ENCODE measurements at regions not wholly inside any gene's neighbourhood (a gene's known extent, or its start where the extent isn't known, plus 50 kb on each side); places are given as distances from the start of the nearest gene placed in this dataset.
A peak's percentile ranks its signal among the peaks of the same experiment; 100 is the strongest.

DNA sequence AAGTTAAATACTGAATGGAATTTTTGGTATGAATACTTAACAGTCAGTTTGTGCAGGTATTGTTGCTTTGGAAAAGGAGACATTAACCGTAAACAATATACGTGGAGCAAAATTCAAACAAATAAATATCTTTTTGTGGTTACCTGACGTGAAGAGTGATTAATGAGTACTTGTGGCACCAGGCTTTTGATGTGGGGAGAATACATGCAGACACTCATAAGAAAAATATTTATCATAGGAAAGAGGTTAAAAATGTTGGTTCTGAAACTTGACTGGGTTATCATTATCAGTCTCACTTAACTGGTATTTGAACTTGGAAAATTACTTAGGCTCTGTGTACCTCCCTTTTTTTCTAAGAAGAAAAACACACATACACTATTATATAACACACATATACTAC lies 136.4 kb upstream of the NDST4 start:
- Histone ChIP-seq H3K9ac (ENCODE audit: low read length) (no peak overlapping the region), H3K4me1 (ENCODE audit: low read length) (no peaks in the 10 kb centered on the region), H3K27me3 (replicated peaks; ENCODE audit: insufficient read depth, low read length) (no peaks in the 10 kb centered on the region), H4K20me1 (ENCODE audit: insufficient read depth, low read length) (no peaks in the 10 kb centered on the region), H3K79me2 (ENCODE audit: low read length) (no peaks in the 10 kb centered on the region), H3K36me3 (replicated peaks; ENCODE audit: insufficient read depth, low read length) (no peaks in the 10 kb centered on the region), H3F3A (ENCODE audit: insufficient read depth, low read length) (no peaks in the 10 kb centered on the region), H3K9me2 (replicated peaks; ENCODE audit: insufficient read depth, low read length) (no peaks in the 10 kb centered on the region), H3K9me3 (replicated peaks; ENCODE audit: insufficient read depth, low read length) (no peaks in the 10 kb centered on the region), H3K27ac (ENCODE audit: low read length) (no peak overlapping the region), H3K4me2 (ENCODE audit: low read depth, low read length) (no peak overlapping the region), H3K4me3 (ENCODE audit: low read length) (no peak overlapping the region), H2AFZ (ENCODE audit: low read length) (no peak overlapping the region)
- no peak for DNase-seq
- TF ChIP-seq EZH2 (optimal IDR thresholded peaks at IDR 0.05; ENCODE audit: low read depth, low read length) (no peak), EZH2phosphoT487 (IDR thresholded peaks at IDR 0.05; ENCODE audit: low read length) (no peak)
- TF ChIP-seq, protein P1, sequence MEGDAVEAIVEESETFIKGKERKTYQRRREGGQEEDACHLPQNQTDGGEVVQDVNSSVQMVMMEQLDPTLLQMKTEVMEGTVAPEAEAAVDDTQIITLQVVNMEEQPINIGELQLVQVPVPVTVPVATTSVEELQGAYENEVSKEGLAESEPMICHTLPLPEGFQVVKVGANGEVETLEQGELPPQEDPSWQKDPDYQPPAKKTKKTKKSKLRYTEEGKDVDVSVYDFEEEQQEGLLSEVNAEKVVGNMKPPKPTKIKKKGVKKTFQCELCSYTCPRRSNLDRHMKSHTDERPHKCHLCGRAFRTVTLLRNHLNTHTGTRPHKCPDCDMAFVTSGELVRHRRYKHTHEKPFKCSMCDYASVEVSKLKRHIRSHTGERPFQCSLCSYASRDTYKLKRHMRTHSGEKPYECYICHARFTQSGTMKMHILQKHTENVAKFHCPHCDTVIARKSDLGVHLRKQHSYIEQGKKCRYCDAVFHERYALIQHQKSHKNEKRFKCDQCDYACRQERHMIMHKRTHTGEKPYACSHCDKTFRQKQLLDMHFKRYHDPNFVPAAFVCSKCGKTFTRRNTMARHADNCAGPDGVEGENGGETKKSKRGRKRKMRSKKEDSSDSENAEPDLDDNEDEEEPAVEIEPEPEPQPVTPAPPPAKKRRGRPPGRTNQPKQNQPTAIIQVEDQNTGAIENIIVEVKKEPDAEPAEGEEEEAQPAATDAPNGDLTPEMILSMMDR (IDR thresholded peaks at IDR 0.05; ENCODE audit: low read length): no peak

DNA sequence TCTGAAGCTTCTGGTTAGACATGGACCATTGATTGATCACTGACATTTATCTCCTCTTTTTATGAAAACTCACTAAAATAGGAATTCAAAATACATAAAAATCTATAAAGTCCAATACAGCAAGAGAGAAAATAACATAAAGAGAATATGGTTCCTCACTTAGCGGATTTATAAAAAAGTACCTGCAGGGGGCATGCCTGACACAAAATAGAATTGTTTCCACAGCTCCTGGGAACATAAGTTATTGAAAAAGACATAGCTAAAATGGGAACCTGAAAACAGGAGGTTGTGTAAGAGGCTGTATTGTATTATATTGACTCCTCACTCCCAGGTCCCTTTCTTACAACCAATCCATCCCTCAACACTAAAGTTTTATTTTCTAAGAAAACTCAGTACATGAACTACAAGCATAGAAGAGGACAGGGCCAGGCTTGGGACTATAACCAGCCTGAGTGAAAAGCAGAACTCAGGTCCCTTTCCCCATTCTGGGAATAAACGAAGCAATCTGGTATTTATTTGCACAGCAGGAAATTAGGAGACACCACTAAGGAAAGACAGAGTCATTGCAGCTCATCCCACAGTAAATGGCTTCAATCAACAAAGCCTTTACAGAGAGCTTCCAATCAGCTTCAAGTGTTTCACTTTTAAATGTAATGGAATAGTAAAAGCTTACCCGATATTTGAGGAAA lies 121.1 kb upstream of the NDST4 start:
- H3K9ac ChIP-seq (ENCODE audit: low read length): no peak overlapping the region
- H3F3A ChIP-seq (ENCODE audit: insufficient read depth, low read length): peaks cover 4% of the 10 kb centered on the region; the same call in 1 of the 2 replicates
- no peaks in the 10 kb centered on the region for H3K9me2 ChIP-seq (replicated peaks; ENCODE audit: insufficient read depth, low read length)
- H3K27me3 ChIP-seq (replicated peaks; ENCODE audit: insufficient read depth, low read length): no peaks in the 10 kb centered on the region; the same call in 1 of the 2 replicates
- no peak overlapping the region for H2AFZ ChIP-seq (ENCODE audit: low read length)
- H3K79me2 ChIP-seq (ENCODE audit: low read length): no peaks in the 10 kb centered on the region
- no peak overlapping the region for H3K27ac ChIP-seq (ENCODE audit: low read length)
- H4K20me1 ChIP-seq (ENCODE audit: insufficient read depth, low read length): no peaks in the 10 kb centered on the region
- H3K4me2 ChIP-seq (ENCODE audit: low read depth, low read length): no peak overlapping the region
- peak; percentile 25 for DNase-seq
- TF ChIP-seq, protein P1 (IDR thresholded peaks at IDR 0.05; ENCODE audit: low read length): peak; percentile 44
- no peak for TF ChIP-seq EZH2 (optimal IDR thresholded peaks at IDR 0.05; ENCODE audit: low read depth, low read length)
- no peak overlapping the region for H3K4me3 ChIP-seq (ENCODE audit: low read length)
- H3K36me3 ChIP-seq (replicated peaks; ENCODE audit: insufficient read depth, low read length): no peaks in the 10 kb centered on the region
- no peaks in the 10 kb centered on the region for H3K9me3 ChIP-seq (replicated peaks; ENCODE audit: insufficient read depth, low read length)
- H3K4me1 ChIP-seq (ENCODE audit: low read length): peaks cover 17% of the 10 kb centered on the region

DNA sequence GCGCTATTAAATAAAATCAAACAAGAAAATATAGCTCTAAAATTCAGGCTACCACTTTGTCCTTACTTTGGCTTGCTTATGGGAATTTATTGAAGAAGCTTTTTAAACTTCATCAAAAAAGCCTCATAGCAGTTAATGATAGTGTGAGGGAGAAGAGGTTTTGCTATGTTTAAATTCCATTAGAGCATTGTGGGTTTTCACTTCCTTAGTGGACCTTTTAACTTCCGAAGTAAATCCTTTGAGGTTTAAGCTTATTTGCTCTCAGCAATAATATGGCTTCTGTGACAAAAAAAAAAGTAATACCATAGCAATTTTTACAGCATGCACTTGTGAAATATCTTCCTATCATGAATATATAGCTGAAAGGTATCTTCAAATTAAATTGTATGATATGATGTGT lies 120.2 kb upstream of the NDST4 start:
- Histone ChIP-seq H3K36me3 (replicated peaks; ENCODE audit: insufficient read depth, low read length) (no peaks in the 10 kb centered on the region), H2AFZ (ENCODE audit: low read length) (no peak overlapping the region), H3K9ac (ENCODE audit: low read length) (no peak overlapping the region), H3K4me3 (ENCODE audit: low read length) (no peak overlapping the region), H3K9me3 (replicated peaks; ENCODE audit: insufficient read depth, low read length) (no peaks in the 10 kb centered on the region), H3K9me2 (replicated peaks; ENCODE audit: insufficient read depth, low read length) (no peaks in the 10 kb centered on the region), H3K27ac (ENCODE audit: low read length) (no peak overlapping the region), H3K27me3 (replicated peaks; ENCODE audit: insufficient read depth, low read length) (no peaks in the 10 kb centered on the region; the same call in 1 of the 2 replicates), H3K79me2 (ENCODE audit: low read length) (no peaks in the 10 kb centered on the region), H4K20me1 (ENCODE audit: insufficient read depth, low read length) (no peaks in the 10 kb centered on the region), H3K4me1 (ENCODE audit: low read length) (peaks cover 24% of the 10 kb centered on the region), H3K4me2 (ENCODE audit: low read depth, low read length) (peak overlapping the region; percentile 29), H3F3A (ENCODE audit: insufficient read depth, low read length) (peaks cover 4% of the 10 kb centered on the region; the same call in 1 of the 2 replicates)
- TF ChIP-seq EZH2 (optimal IDR thresholded peaks at IDR 0.05; ENCODE audit: low read depth, low read length): no peak
- TF ChIP-seq, protein P1 (IDR thresholded peaks at IDR 0.05; ENCODE audit: low read length): no peak
- no peak for TF ChIP-seq EZH2phosphoT487 (IDR thresholded peaks at IDR 0.05; ENCODE audit: low read length)
- DNase-seq: peak; percentile 61

Measured in MM.1S (cell line).